ENCODE measurements at regions not wholly inside any gene's neighbourhood (a gene's known extent, or its start where the extent isn't known, plus 50 kb on each side); places are given as distances from the start of the nearest gene placed in this dataset.
A peak's percentile ranks its signal among the peaks of the same experiment; 100 is the strongest.

- Histone ChIP-seq H3K23ac (ENCODE audit: insufficient read length) (no peak overlapping the region), H2BK15ac (ENCODE audit: low read length) (no peak overlapping the region), H3K36me3 (ENCODE audit: control insufficient read depth in 2 of 4, insufficient read depth in 4 of 4, low read length in 3 of 4) (no peaks in the 10 kb centered on the region), H4K8ac (ENCODE audit: extremely low read depth, insufficient read depth, low read length) (no peak overlapping the region), H2BK5ac (ENCODE audit: low read depth, low read length) (no peak overlapping the region), H3K27ac (ENCODE audit: low read depth, low read length) (no peak overlapping the region), H3K4me1 (replicated peaks in 1 of 4; ENCODE audit: control insufficient read depth in 3 of 4, insufficient read depth in 4 of 4, low read length in 3 of 4) (no peaks in the 10 kb centered on the region; a peak in 1 of 7 replicates), H2AFZ (ENCODE audit: low read length) (peak overlapping the region; percentile 93), H4K5ac (ENCODE audit: insufficient read length, low read depth, low read length) (no peak overlapping the region), H3K4me3 (ENCODE audit: extremely low read depth in 1 of 4, insufficient read depth in 2 of 4, low read depth in 3 of 4, low read length in 4 of 4) (no peak overlapping the region), H3K79me1 (ENCODE audit: low read depth, low read length) (no peaks in the 10 kb centered on the region), H3K4me2 (ENCODE audit: insufficient read depth in 1 of 2, low read depth in 2 of 2, low read length in 2 of 2) (no peak overlapping the region), H4K20me1 (replicated peaks in 1 of 2; ENCODE audit: control insufficient read depth in 1 of 2, insufficient read depth in 2 of 2, low read length in 2 of 2) (no peaks in the 10 kb centered on the region), H3K4ac (replicated peaks; ENCODE audit: insufficient read length, low read depth, low read length) (no peak overlapping the region), H3K23me2 (ENCODE audit: low read depth, low read length) (no peaks in the 10 kb centered on the region), H4K91ac (replicated peaks; ENCODE audit: insufficient read length, low read length) (no peak overlapping the region), H2BK120ac (replicated peaks; ENCODE audit: low read depth, low read length) (no peak overlapping the region), H3K14ac (ENCODE audit: insufficient read length) (no peak overlapping the region), H3K9ac (replicated peaks in 1 of 4; ENCODE audit: extremely low read depth in 1 of 4, low read depth in 3 of 4, low read length in 3 of 4) (no peak overlapping the region), H2AK5ac (ENCODE audit: low read depth, low read length) (no peak overlapping the region), H3K18ac (ENCODE audit: extremely low read depth, low read length) (no peak overlapping the region), H3K27me3 (replicated peaks in 1 of 4; ENCODE audit: control insufficient read depth in 3 of 4, extremely low read depth in 1 of 4, insufficient read depth in 3 of 4, low read length in 3 of 4) (no peaks in the 10 kb centered on the region), H2BK12ac (ENCODE audit: low read depth, low read length) (no peak overlapping the region), H3K56ac (replicated peaks; ENCODE audit: insufficient read length, low read depth, low read length) (no peak overlapping the region), H2BK20ac (ENCODE audit: low read length) (no peak overlapping the region), H3K9me3 (ENCODE audit: insufficient read depth in 2 of 2, low read depth in 1 of 2, low read length in 1 of 2) (peaks cover 3 to 10% of the 10 kb centered on the region in 2 experiments; a peak in 2 of 4 replicates), H3K79me2 (ENCODE audit: control insufficient read depth in 1 of 2, insufficient read depth in 2 of 2, low read length in 2 of 2) (no peaks in the 10 kb centered on the region)
- DNase-seq (ENCODE audit: low read depth in 1 of 2, low spot score in 2 of 2) (peak; percentile 44 to 69), FAIRE-seq (no peak)
- 67% methylated on average over 9 of the region's 11 CpGs; no CpG with 5 or more reads in 1 of the 2 experiments for WGBS, 2 experiments (ENCODE audit: extremely low coverage in 1 of 2, insufficient coverage in 1 of 2, insufficient read length in 1 of 2, insufficient replicate concordance in 2 of 2, low coverage in 1 of 2, low lambda C conversion rate in 2 of 2, missing lambda C conversion rate in 1 of 2)
- ChIA-PET CTCF (ENCODE audit: partially characterized antibody) (interaction anchor here (0.6 to 2.7 kb wide), 8 partner anchors 9 to 314 kb away, joined by 3 to 7 read pairs (median 4); no protein-coding TSS in a partner anchor), POLR2A (ENCODE audit: partially characterized antibody) (interaction anchor here (0.6 to 1.2 kb wide), 2 partner anchors 12 to 158 kb away, joined by 3 to 4 read pairs; no protein-coding TSS in a partner anchor)
- TF ChIP-seq NANOG (IDR thresholded peaks at IDR 0.05; ENCODE audit: insufficient read depth, low read depth, low read length, poor library complexity, severe bottlenecking) (no peak), SIN3A (conservative IDR thresholded peaks at IDR 0.05 in 1 of 2, IDR thresholded peaks at IDR 0.05 in 1 of 2; ENCODE audit: low read depth in 1 of 2, low read length in 2 of 2) (no peak), SAP30 (IDR thresholded peaks at IDR 0.05; ENCODE audit: insufficient read depth, insufficient replicate concordance, low read length) (no peak), CBX5 (IDR thresholded peaks at IDR 0.05; ENCODE audit: low read depth, low read length) (no peak), BCL11A (IDR thresholded peaks at IDR 0.05; ENCODE audit: low read depth in 2 of 2, low read length in 2 of 2) (no peak), RNF2 (IDR thresholded peaks at IDR 0.05; ENCODE audit: borderline replicate concordance, low read depth, low read length, missing control alignments, poor library complexity, severe bottlenecking) (no peak), NRF1 (IDR thresholded peaks at IDR 0.05; ENCODE audit: low read depth, low read length) (no peak), RAD21 (IDR thresholded peaks at IDR 0.05 in 1 of 2, conservative IDR thresholded peaks at IDR 0.05 in 1 of 2; ENCODE audit: low read depth in 2 of 2, low read length in 2 of 2) (peak; percentile 24 to 42; a peak in 3 of 4 replicates), MAFK (IDR thresholded peaks at IDR 0.05; ENCODE audit: low read depth, low read length) (no peak), TEAD4 (IDR thresholded peaks at IDR 0.05; ENCODE audit: low read depth, low read length) (no peak), EP300 (IDR thresholded peaks at IDR 0.05; ENCODE audit: borderline replicate concordance in 1 of 2, low read depth in 2 of 2, low read length in 2 of 2) (no peak), SIX5 (IDR thresholded peaks at IDR 0.05; ENCODE audit: low read depth, low read length) (no peak)
Measured at GRCh38 chr1:220462752-220463151, 65.2 kb upstream of the MARK1 start.

Data from H1 (cell line).